ENCODE measurements at regions not wholly inside any gene's neighbourhood (a gene's known extent, or its start where the extent isn't known, plus 50 kb on each side); places are given as distances from the start of the nearest gene placed in this dataset.
A peak's percentile ranks its signal among the peaks of the same experiment; 100 is the strongest.
"Not testable (repeated sequence)": the region's sequence is repeated elsewhere in the genome, so short reads cannot be mapped to it uniquely, and the experiment has no call there.

- ATAC-seq; H3K9me3 ChIP-seq; DNase-seq; intact Hi-C loops (cut with DNase I; ENCODE audit: low total_unique reads); H3K4me1 ChIP-seq; H3K4me3 ChIP-seq; in situ Hi-C loops (cut with MboI; ENCODE audit: low sequenced_read_pairs in 4 of 4); H3K27me3 ChIP-seq; H3K27ac ChIP-seq; H3K36me3 ChIP-seq: not testable (repeated sequence)
Measured at GRCh38 chr2:131665716-131666115, 138.0 kb downstream of the CCDC74A start.

- H3K4me3 ChIP-seq = not testable (repeated sequence)
- peak overlapping the region in 3 of 4 donors; percentile 14 to 31 (median 26) for H3K27ac ChIP-seq
Measured at GRCh38 chr2:131668794-131669540, 141.3 kb downstream of the CCDC74A start.

GRCh38 chr2:131671841-131672470 lies 144.3 kb downstream of the CCDC74A start:
- H3K9me3 ChIP-seq; in situ Hi-C loops (cut with MboI; ENCODE audit: low sequenced_read_pairs in 4 of 4); DNase-seq; ATAC-seq; H3K36me3 ChIP-seq; H3K27me3 ChIP-seq; H3K27ac ChIP-seq: not testable (repeated sequence)
- peak overlapping the region in 3 of 4 donors; percentile 33 to 69 (median 47) for H3K4me3 ChIP-seq
- intact Hi-C loops (cut with DNase I; ENCODE audit: low total_unique reads) = loop anchor here (2.0 to 10.0 kb wide), 3 partner anchors 259 to 1330 kb away; partner anchors contain the start of gene IMP4
- H3K4me1 ChIP-seq = peaks cover 6 to 23% of the 10 kb centered on the region in 2 donors

More at GRCh38 chr2:131668794-131669540, 141.3 kb downstream of the CCDC74A start:
- intact Hi-C loops (cut with DNase I; ENCODE audit: low total_unique reads); DNase-seq; H3K9me3 ChIP-seq; ATAC-seq; H3K27me3 ChIP-seq; in situ Hi-C loops (cut with MboI; ENCODE audit: low sequenced_read_pairs in 4 of 4); H3K36me3 ChIP-seq: not testable (repeated sequence)
- H3K4me1 ChIP-seq = peaks cover 6 to 19% of the 10 kb centered on the region in 2 donors

GRCh38 chr2:131672471-131673399 lies 145.0 kb downstream of the CCDC74A start:
- H3K9me3 ChIP-seq; H3K27ac ChIP-seq; H3K27me3 ChIP-seq; H3K36me3 ChIP-seq; in situ Hi-C loops (cut with MboI; ENCODE audit: low sequenced_read_pairs in 4 of 4): not testable (repeated sequence)
- ATAC-seq = peak; percentile 47 to 95
- intact Hi-C loops (cut with DNase I; ENCODE audit: low total_unique reads) = loop anchor here (2.0 to 10.0 kb wide), 3 partner anchors 260 to 1330 kb away; partner anchors contain the start of gene IMP4
- peak in 1 of 2 donors; percentile 63 for DNase-seq
- peak overlapping the region; percentile 30 to 69 (median 40) for H3K4me3 ChIP-seq
- peaks cover 6 to 23% of the 10 kb centered on the region in 2 donors for H3K4me1 ChIP-seq
- TF ChIP-seq CTCF (IDR thresholded peaks at IDR 0.05 in 4 of 5, conservative IDR thresholded peaks at IDR 0.05 in 1 of 5) = peak; percentile 21 to 72 (median 39)

- in situ Hi-C loops (cut with MboI; ENCODE audit: low sequenced_read_pairs in 4 of 4) = no loop called here
Measured at GRCh38 chr2:131673400-131674173, 145.9 kb downstream of the CCDC74A start.

More at GRCh38 chr2:131673400-131674173, 145.9 kb downstream of the CCDC74A start:
- TF ChIP-seq POLR2A (IDR thresholded peaks at IDR 0.05) (no peak), CTCF (IDR thresholded peaks at IDR 0.05 in 4 of 5, conservative IDR thresholded peaks at IDR 0.05 in 1 of 5) (peak; percentile 67 to 93 (median 78))
- peak; percentile 69 to 82 for ATAC-seq
- intact Hi-C loops (cut with DNase I; ENCODE audit: low total_unique reads) = loop anchor here (2.0 to 10.0 kb wide), 3 partner anchors 261 to 1331 kb away; partner anchors contain the start of gene IMP4
- H3K9me3 ChIP-seq = no peaks in the 10 kb centered on the region
- H3K4me1 ChIP-seq = peaks cover 6 to 23% of the 10 kb centered on the region in 2 donors
- H3K4me3 ChIP-seq = peak overlapping the region; percentile 30 to 69 (median 43)
- no peak overlapping the region for H3K27ac ChIP-seq
- H3K36me3 ChIP-seq = no peaks in the 10 kb centered on the region
- peak; percentile 35 to 65 for DNase-seq
- peaks cover 0 to 4% (median 0%) of the 10 kb centered on the region in 3 donors for H3K27me3 ChIP-seq
